ENCODE measurements at regions not wholly inside any gene's neighbourhood (a gene's known extent, or its start where the extent isn't known, plus 50 kb on each side); places are given as distances from the start of the nearest gene placed in this dataset.

GRCh38 chr14:38016497-38016896 lies 191.2 kb upstream of the SSTR1 start:
- TF ChIP-seq CTCF (IDR thresholded peaks at IDR 0.05), result no peak
- no peak for TF ChIP-seq POLR2A (IDR thresholded peaks at IDR 0.05)
- no peak for TF ChIP-seq POLR2AphosphoS5 (IDR thresholded peaks at IDR 0.05)
- TF ChIP-seq EP300 (IDR thresholded peaks at IDR 0.05), result no peak
